ENCODE measurements at regions not wholly inside any gene's neighbourhood (a gene's known extent, or its start where the extent isn't known, plus 50 kb on each side); places are given as distances from the start of the nearest gene placed in this dataset.

DNA sequence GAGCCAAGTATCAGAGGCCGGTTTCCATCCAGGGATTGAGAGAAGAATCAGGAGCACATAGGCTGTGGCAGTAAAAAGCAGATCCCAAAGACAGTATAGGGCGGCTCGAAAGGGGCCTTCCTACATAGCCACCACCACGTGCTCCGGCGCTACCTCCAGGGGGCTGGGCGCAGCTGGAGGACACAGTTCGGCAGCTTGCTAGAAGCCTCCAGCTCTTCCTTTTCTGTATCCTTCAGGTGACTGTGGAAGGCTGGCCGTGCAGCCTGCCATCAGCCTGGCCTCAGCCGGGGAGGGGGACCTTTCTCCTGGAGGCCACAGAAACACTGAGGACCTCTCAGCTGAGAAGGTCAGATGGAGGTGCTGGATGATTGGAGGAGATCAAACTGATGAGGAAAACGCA lies 183.6 kb upstream of the GLI2 start:
- TF ChIP-seq EZH2 (IDR thresholded peaks at IDR 0.05; ENCODE audit: low read depth, low read length, severe bottlenecking), result no peak
- no peak for TF ChIP-seq RAD21 (IDR thresholded peaks at IDR 0.05 in 1 of 2, conservative IDR thresholded peaks at IDR 0.05 in 1 of 2; ENCODE audit: low read depth in 2 of 2, low read length in 2 of 2)
